ENCODE measurements at regions not wholly inside any gene's neighbourhood (a gene's known extent, or its start where the extent isn't known, plus 50 kb on each side); places are given as distances from the start of the nearest gene placed in this dataset.

DNA sequence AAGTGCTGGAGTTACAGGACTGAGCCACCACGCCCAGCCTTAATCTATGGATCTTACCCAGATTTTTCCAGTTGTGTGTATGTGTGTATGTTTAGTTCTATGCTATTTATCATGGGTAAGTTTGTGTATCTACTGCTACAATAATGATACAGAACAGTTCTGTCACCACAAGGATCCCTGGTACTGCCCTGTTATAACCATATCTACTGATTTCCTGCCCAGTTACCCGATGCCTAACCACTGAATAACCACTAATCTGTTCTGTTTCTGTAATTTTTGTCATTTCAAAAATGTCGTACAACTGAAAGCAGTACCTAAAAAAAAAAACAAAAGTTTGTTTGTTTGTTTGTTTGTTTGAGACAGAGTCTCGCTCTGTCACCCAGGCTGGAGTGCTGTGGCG lies 123.7 kb upstream of the RAP2B start:
- no peak for TF ChIP-seq CTCF (IDR thresholded peaks at IDR 0.05)
- TF ChIP-seq EZH2 (IDR thresholded peaks at IDR 0.05) = no peak
